OCI-M2 (cell line): ENCODE measurements at regions not wholly inside any gene's neighbourhood (a gene's known extent, or its start where the extent isn't known, plus 50 kb on each side); places are given as distances from the start of the nearest gene placed in this dataset.
"Not testable (repeated sequence)": the region's sequence is repeated elsewhere in the genome, so short reads cannot be mapped to it uniquely, and the experiment has no call there.

Source experiments
- DNase-seq: peaks from one replicate; lab custom pipeline; 2025; ENCODE audit not compliant: unreplicated experiment; lab: John Stamatoyannopoulos, UW

- no peak for DNase-seq
These were observed 247.4 kb upstream of the HAND2 start for GRCh38 chr4:173777421-173777820.

GRCh38 chr4:173769568-173769967 is 239.5 kb upstream of the HAND2 start:
- DNase-seq, result no peak

- no peak for DNase-seq
These were observed 237.6 kb upstream of the HAND2 start for GRCh38 chr4:173767650-173768049.

- DNase-seq, result no peak
These were observed 236.2 kb upstream of the HAND2 start for GRCh38 chr4:173766171-173766600.

- no peak for DNase-seq
These were observed 235.7 kb upstream of the HAND2 start for GRCh38 chr4:173765751-173766150.

GRCh38 chr4:173763389-173763788 is 233.4 kb upstream of the HAND2 start:
- no peak for DNase-seq

- no peak for DNase-seq
These were observed 231.9 kb upstream of the HAND2 start for GRCh38 chr4:173761938-173762337.

GRCh38 chr4:173761236-173761635 is 231.2 kb upstream of the HAND2 start:
- DNase-seq, result no peak

- DNase-seq, result no peak
These were observed 228.1 kb upstream of the HAND2 start for GRCh38 chr4:173758132-173758531.

- DNase-seq, result no peak
These were observed 223.4 kb upstream of the HAND2 start for GRCh38 chr4:173753408-173753807.

- DNase-seq, result no peak
These were observed 222.7 kb upstream of the HAND2 start for GRCh38 chr4:173752610-173753230.

GRCh38 chr4:173748353-173748752 is 218.3 kb upstream of the HAND2 start:
- DNase-seq, result no peak

GRCh38 chr4:173747537-173748257 is 217.7 kb upstream of the HAND2 start:
- DNase-seq, result no peak

GRCh38 chr4:173746424-173746823 is 216.4 kb upstream of the HAND2 start:
- no peak for DNase-seq

GRCh38 chr4:173745765-173746164 is 215.7 kb upstream of the HAND2 start:
- DNase-seq, result no peak

GRCh38 chr4:173736840-173737239 is 206.8 kb upstream of the HAND2 start:
- no peak for DNase-seq

- no peak for DNase-seq
These were observed 205.6 kb upstream of the HAND2 start for GRCh38 chr4:173735585-173735984.

- no peak for DNase-seq
These were observed 205.0 kb upstream of the HAND2 start for GRCh38 chr4:173735049-173735448.

GRCh38 chr4:173731257-173731656 is 201.2 kb upstream of the HAND2 start:
- no peak for DNase-seq

GRCh38 chr4:173722075-173722474 is 192.0 kb upstream of the HAND2 start:
- DNase-seq, result no peak

GRCh38 chr4:173718504-173718903 is 188.5 kb upstream of the HAND2 start:
- not testable (repeated sequence) for DNase-seq

GRCh38 chr4:173717581-173717980 is 187.6 kb upstream of the HAND2 start:
- DNase-seq, result no peak

- DNase-seq, result no peak
These were observed 184.4 kb upstream of the HAND2 start for GRCh38 chr4:173714456-173714855.
